Amygdala (tissue), 56 donors: ENCODE measurements at regions not wholly inside any gene's neighbourhood (a gene's known extent, or its start where the extent isn't known, plus 50 kb on each side); places are given as distances from the start of the nearest gene placed in this dataset.

Source experiments
- DNase-seq, 56 donors: peaks; one replicate each; lab custom pipeline; 2025; lab: John Stamatoyannopoulos, UW

DNA sequence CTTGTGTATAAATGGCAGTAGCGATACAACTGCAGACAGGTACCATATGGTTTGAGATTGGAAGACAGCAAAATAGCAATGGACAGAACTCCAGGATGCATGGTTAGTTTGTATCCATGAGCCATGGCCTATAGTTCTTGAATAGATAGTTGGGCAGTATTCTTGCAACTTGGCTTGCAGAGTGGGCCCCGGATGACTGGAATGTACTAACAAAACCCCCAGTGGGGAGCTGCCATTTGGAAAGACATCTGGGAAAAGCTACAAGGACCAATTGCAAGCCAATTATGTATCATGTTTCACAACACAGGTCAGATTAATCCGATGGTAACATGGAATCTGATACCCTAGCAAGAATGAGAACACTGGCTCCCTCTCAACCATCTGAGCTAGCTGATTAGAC is 279.6 kb downstream of the RERGL start:
- no peak for DNase-seq

DNA sequence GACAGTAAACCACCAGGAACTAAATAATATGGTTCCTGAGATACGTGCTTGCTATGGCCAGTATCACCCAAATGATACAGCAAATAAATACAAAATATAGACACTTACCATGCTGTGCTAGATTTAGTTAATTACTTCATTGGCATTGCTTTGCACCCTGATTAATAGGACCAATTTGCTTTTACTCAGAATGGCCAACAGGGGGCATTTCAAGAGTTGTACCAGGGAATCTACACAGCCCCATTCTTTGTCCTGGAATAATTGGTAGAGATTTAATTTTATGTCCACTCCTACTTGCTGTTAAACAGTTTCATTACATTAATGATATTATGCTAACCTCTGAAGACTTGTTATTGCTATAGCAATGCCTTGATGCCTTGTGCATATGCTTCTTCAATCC is 280.8 kb downstream of the RERGL start:
- no peak for DNase-seq

DNA sequence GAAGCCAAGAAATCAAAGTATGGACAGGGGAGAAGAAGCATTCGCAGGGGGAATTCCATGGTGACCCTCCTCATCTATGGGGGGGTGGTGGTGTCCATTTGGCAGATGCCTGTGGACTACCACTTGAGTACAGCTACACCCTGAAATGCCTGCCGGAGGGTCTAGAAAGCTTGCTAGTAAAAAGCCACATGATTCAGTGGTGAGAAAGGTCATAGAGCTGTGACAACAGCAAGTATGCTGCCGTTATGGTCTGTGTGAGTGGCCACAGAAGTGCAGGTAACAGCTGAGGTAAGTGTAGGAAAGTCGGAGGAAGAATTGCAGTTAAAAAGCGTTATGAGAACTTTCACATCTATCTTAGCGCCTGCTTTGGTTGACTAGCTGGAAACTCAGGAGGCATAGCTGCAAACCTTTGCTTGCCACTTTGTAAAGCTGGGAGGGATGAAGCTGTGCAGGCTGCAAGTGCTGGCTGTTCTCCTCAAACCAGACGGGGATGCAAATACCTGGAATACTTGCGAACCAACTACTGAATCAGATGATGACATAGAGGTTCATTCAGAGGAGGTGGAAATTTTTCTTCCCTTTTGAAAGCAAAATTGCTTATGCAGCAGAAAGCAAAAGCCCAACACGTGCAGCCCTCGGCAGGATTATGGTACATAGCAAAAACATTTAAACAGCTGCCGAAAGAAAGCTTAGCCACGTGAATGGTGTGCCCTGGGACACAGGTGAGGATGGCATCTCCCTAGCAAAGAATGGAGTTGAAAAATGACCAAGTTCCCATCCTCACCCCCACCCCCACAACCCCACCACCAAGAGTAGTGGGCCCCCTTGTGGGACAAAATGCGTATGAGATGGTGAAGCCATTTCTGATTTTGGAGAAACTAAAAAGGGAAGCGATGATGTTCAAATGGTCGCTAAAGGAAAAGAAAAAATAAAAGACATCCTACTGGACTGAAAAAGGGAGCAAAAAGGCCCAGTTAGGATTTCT is 287.0 kb downstream of the RERGL start:
- no peak for DNase-seq

DNA sequence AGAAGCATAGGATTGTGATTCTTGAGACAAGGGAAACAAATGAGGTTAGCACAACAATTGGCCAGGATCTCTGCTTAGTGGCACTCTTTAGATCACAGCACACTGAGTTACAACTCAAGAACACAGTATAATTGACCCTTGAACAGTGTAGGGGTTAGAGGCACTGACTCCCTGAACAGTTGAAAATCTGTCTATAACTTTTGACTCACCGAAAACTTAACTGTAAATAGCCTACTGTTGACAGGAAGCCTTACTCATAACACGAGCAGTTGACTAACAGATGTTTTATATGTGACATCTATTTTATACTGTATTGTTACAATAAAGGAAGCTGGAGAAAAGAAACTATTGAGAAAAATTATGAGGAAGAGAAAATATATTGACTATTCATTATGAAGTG is 296.1 kb downstream of the RERGL start:
- DNase-seq, result no peak

DNA sequence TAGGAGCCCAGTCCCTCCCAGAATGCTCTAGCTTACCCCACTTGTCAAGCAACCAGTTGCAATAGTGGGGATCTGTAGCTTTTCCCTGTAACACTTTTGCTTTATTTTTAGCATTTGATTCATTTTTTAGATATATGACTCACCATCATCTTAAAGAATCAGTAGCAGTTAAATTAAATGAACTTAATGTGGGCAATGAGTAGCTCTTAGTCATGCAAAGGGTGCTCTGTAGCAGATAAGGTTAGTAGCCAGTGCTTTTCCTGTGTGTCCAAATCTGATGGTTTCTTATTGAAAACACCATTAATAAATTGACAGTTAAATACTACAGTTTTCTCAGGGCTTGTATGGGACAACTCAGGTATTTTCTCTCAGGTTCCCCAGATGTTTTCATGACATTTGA is 311.8 kb downstream of the RERGL start:
- no peak for DNase-seq

DNA sequence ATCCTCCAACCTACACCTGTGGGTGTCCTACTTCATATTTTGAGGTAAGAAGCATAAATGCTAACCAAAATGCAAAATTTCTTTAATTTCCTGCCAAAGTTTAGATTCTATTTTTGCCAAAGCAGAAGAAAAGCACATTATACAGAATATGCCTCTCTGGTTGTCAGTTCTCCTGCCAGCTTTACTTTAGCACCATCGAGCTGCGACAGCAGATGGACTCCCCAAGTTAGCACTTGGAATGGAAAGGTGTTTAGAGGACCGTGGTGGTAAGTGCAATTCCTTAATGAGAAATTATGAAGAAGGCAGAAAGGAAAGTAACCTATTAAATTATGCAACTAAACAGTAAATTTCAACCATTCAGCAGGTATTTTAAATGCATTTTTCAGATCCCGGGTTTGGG is 326.6 kb downstream of the RERGL start:
- no peak for DNase-seq

DNA sequence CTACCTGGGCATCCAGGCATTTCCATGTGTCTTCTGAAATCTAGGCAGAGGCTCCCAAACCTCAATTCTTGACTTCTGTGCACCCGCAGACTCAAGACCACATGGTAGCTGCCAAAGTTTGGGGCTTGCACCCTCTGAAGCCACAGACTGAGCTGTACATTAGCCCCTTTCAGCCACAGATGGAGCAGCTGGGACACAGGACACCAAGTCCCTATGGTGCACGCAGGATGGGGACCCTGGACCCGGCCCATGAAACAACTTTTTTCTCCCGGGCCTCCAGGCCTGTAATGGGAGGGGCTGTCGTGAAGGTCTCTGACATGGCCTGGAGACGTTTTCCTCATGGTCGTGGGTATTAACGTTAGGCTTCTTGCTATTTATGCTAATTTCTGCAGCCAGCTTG is 330.0 kb downstream of the RERGL start:
- DNase-seq, result no peak
